H1 (cell line): ENCODE measurements at regions not wholly inside any gene's neighbourhood (a gene's known extent, or its start where the extent isn't known, plus 50 kb on each side); places are given as distances from the start of the nearest gene placed in this dataset.

Experiments
- CTCF ChIA-PET: fragments of 300-600 bp; sonication (Branson Sonifier 250); formaldehyde crosslinking; loops from one replicate; lab custom pipeline; 2021; ENCODE audit not compliant: partially characterized antibody; lab: Charles Lee
- POLR2A ChIA-PET: fragments of 300-600 bp; sonication (Branson Sonifier 250); formaldehyde crosslinking; loops from one replicate; lab custom pipeline; 2021; ENCODE audit warnings: inconsistent platforms; ENCODE audit not compliant: partially characterized antibody; lab: Charles Lee
- DNase-seq, 2 experiments: peaks; one replicate each; pipeline versions ENCODE4 v3.0.0 to v3.0.0-alpha.2; 2010 to 2022; ENCODE audit warnings: low spot score in 2 of 2, low read depth in 1 of 2, mixed read lengths in 1 of 2
- FAIRE-seq: peaks from 2 replicates; lab custom pipeline; 2011; peaks lifted over from hg19 to GRCh38; lab: Jason Lieb, UNC
- H2AFZ ChIP-seq: 2 replicates; pipeline ENCODE4 v1.8.1; 2012; ENCODE audit warnings: low read length, inconsistent platforms
- H2AK5ac ChIP-seq: 2 replicates; pipeline ENCODE4 v1.6.1; 2013; ENCODE audit warnings: low read depth, low read length
- H2BK120ac ChIP-seq: replicated peaks from 2 replicates; pipeline ENCODE3; 2013; ENCODE audit warnings: low read depth, low read length, inconsistent platforms
- H2BK12ac ChIP-seq: 2 replicates; pipeline ENCODE4 v1.6.1; 2013; ENCODE audit warnings: low read depth, low read length
- H2BK15ac ChIP-seq: 2 replicates; pipeline ENCODE4 v1.6.1; 2013; ENCODE audit warnings: low read length
- H2BK20ac ChIP-seq: 2 replicates; pipeline ENCODE4 v1.6.1; 2013; ENCODE audit warnings: low read length
- H2BK5ac ChIP-seq: 2 replicates; pipeline ENCODE4 v1.6.1; 2013; ENCODE audit warnings: low read depth, low read length
- H3K14ac ChIP-seq: 2 replicates; pipeline ENCODE4 v1.6.1; 2013; ENCODE audit warnings: inconsistent platforms; ENCODE audit not compliant: insufficient read length
- H3K18ac ChIP-seq: 2 replicates; pipeline ENCODE4 v1.6.1; 2013; ENCODE audit warnings: low read length; ENCODE audit errors: extremely low read depth
- H3K23ac ChIP-seq: 2 replicates; pipeline ENCODE4 v1.6.1; 2013; ENCODE audit warnings: inconsistent platforms; ENCODE audit not compliant: insufficient read length
- H3K23me2 ChIP-seq: 2 replicates; pipeline ENCODE4 v1.6.1; 2013; ENCODE audit warnings: low read depth, low read length
- H3K27ac ChIP-seq: 2 replicates; pipeline ENCODE4 v1.6.1; 2011; ENCODE audit warnings: low read depth, low read length, inconsistent platforms
- H3K27me3 ChIP-seq, 4 experiments: replicated peaks in 1 of 4; 1 replicate in 1 of 4; 2 replicates in 3 of 4; pipeline versions ENCODE4 v1.6.1 to v1.8.1; 2011 to 2013; ENCODE audit warnings: low read length in 3 of 4, mild to moderate bottlenecking in 3 of 4, inconsistent platforms in 2 of 4, mixed read lengths in 2 of 4, moderate library complexity in 1 of 4; ENCODE audit not compliant: control insufficient read depth in 3 of 4, insufficient read depth in 3 of 4; ENCODE audit errors: extremely low read depth in 1 of 4
- H3K36me3 ChIP-seq, 4 experiments: 2 replicates each; pipeline versions ENCODE4 v1.6.1 to v1.8.1; 2011 to 2013; ENCODE audit warnings: mild to moderate bottlenecking in 4 of 4, low read length in 3 of 4, moderate library complexity in 2 of 4, control low read depth in 1 of 4, inconsistent platforms in 1 of 4; ENCODE audit not compliant: insufficient read depth in 4 of 4, control insufficient read depth in 2 of 4
- H3K4ac ChIP-seq: replicated peaks from 2 replicates; pipeline ENCODE3; 2013; ENCODE audit warnings: low read length, low read depth, mixed read lengths, inconsistent platforms; ENCODE audit not compliant: insufficient read length
- H3K4me1 ChIP-seq, 4 experiments: replicated peaks in 1 of 4; 1 replicate in 1 of 4; 2 replicates in 3 of 4; pipeline versions ENCODE4 v1.6.1 to v1.8.1; 2011 to 2013; ENCODE audit warnings: low read length in 3 of 4, inconsistent platforms in 2 of 4, mixed read lengths in 1 of 4; ENCODE audit not compliant: insufficient read depth in 4 of 4, control insufficient read depth in 3 of 4
- H3K4me2 ChIP-seq, 2 experiments: 2 replicates each; pipeline versions ENCODE4 v1.6.1 to v1.8.1; 2011 to 2013; ENCODE audit warnings: low read depth in 2 of 2, low read length in 2 of 2, control low read depth in 1 of 2, inconsistent platforms in 1 of 2, mild to moderate bottlenecking in 1 of 2; ENCODE audit not compliant: insufficient read depth in 1 of 2
- H3K4me3 ChIP-seq, 4 experiments: fragments of 200-600, 300-600 bp in 1 of 4; sonication (generic), shearing (Covaris generic), sonication (Bioruptor Twin) in 1 of 4; 2 replicates each; pipeline versions ENCODE4 v1.5.1 to v1.8.1; 2011 to 2016; ENCODE audit warnings: low read length in 4 of 4, low read depth in 3 of 4, control low read depth in 2 of 4, inconsistent platforms in 2 of 4, mild to moderate bottlenecking in 2 of 4, mixed read lengths in 1 of 4, moderate library complexity in 1 of 4; ENCODE audit not compliant: insufficient read depth in 2 of 4; ENCODE audit errors: extremely low read depth in 1 of 4
- H3K56ac ChIP-seq: replicated peaks from 2 replicates; pipeline ENCODE3; 2013; ENCODE audit warnings: low read depth, mild to moderate bottlenecking, mixed read lengths, low read length, inconsistent platforms; ENCODE audit not compliant: insufficient read length
- H3K79me1 ChIP-seq: 2 replicates; pipeline ENCODE4 v1.6.1; 2013; ENCODE audit warnings: low read depth, low read length, control low read depth
- H3K79me2 ChIP-seq, 2 experiments: 2 replicates each; pipeline versions ENCODE4 v1.6.1 to v1.8.1; 2012 to 2013; ENCODE audit warnings: low read length in 2 of 2, mild to moderate bottlenecking in 2 of 2, inconsistent platforms in 1 of 2; ENCODE audit not compliant: insufficient read depth in 2 of 2, control insufficient read depth in 1 of 2
- H3K9ac ChIP-seq, 4 experiments: replicated peaks in 1 of 4; 1 replicate in 1 of 4; 2 replicates in 3 of 4; pipeline versions ENCODE4 v1.6.1 to v1.8.1; 2011 to 2013; ENCODE audit warnings: low read depth in 3 of 4, low read length in 3 of 4, control low read depth in 2 of 4, mild to moderate bottlenecking in 2 of 4, moderate library complexity in 2 of 4, inconsistent platforms in 1 of 4; ENCODE audit errors: extremely low read depth in 1 of 4
- H3K9me3 ChIP-seq, 2 experiments: 2 replicates each; pipeline versions ENCODE4 v1.6.1 to v1.8.1; 2012 to 2013; ENCODE audit warnings: mild to moderate bottlenecking in 2 of 2, moderate library complexity in 2 of 2, control low read depth in 1 of 2, inconsistent platforms in 1 of 2, low read depth in 1 of 2, low read length in 1 of 2, mixed read lengths in 1 of 2; ENCODE audit not compliant: insufficient read depth in 2 of 2
- H4K20me1 ChIP-seq, 2 experiments: replicated peaks in 1 of 2; 2 replicates each; pipeline versions ENCODE3 to v1.8.1; 2011 to 2013; ENCODE audit warnings: inconsistent platforms in 2 of 2, low read length in 2 of 2, mild to moderate bottlenecking in 1 of 2; ENCODE audit not compliant: insufficient read depth in 2 of 2, control insufficient read depth in 1 of 2
- H4K5ac ChIP-seq: 2 replicates; pipeline ENCODE4 v1.6.1; 2013; ENCODE audit warnings: low read length, low read depth, mixed read lengths, inconsistent platforms; ENCODE audit not compliant: insufficient read length
- H4K8ac ChIP-seq: 2 replicates; pipeline ENCODE4 v1.8.0; 2013; ENCODE audit warnings: mild to moderate bottlenecking, moderate library complexity, low read length, inconsistent platforms; ENCODE audit not compliant: insufficient read depth; ENCODE audit errors: extremely low read depth
- H4K91ac ChIP-seq: replicated peaks from 2 replicates; pipeline ENCODE3; 2013; ENCODE audit warnings: low read length, mixed read lengths, inconsistent platforms; ENCODE audit not compliant: insufficient read length
- ASH2L ChIP-seq: fragments of 200-600, 300-600 bp; sonication (generic); IDR thresholded peaks from one replicate; pipeline ENCODE4 v1.7.1; 2017; ENCODE audit warnings: low read length
- CREB1 ChIP-seq: IDR thresholded peaks from 2 replicates; pipeline ENCODE4 v1.6.1; 2012; ENCODE audit warnings: inconsistent platforms
- FOSL1 ChIP-seq: IDR thresholded peaks from 2 replicates; pipeline ENCODE4 v1.6.1; 2011; ENCODE audit warnings: mild to moderate bottlenecking, low read depth, low read length, moderate library complexity; ENCODE audit not compliant: insufficient read depth
- MAFK ChIP-seq: IDR thresholded peaks from 2 replicates; pipeline ENCODE4 v1.6.1; 2012; ENCODE audit warnings: low read depth, mild to moderate bottlenecking, improper control_type of control experiment, low read length
- POLR2AphosphoS5 ChIP-seq: IDR thresholded peaks from 2 replicates; pipeline ENCODE4 v1.6.1; 2011; ENCODE audit warnings: low read depth, low read length
- SP1 ChIP-seq: IDR thresholded peaks from 2 replicates; pipeline ENCODE4 v1.6.1; 2011; ENCODE audit warnings: low read depth, low read length
- WGBS, 2 experiments: shearing (Covaris generic) in 1 of 2; methylation state at CpG; one replicate each; pipeline versions ENCODE4 v1.1.6 to v1.1.7; 2013 to 2015; ENCODE audit warnings: low lambda C conversion rate in 2 of 2, mixed read lengths in 2 of 2, inconsistent platforms in 1 of 2, low coverage in 1 of 2, missing lambda C conversion rate in 1 of 2; ENCODE audit not compliant: insufficient replicate concordance in 2 of 2, insufficient coverage in 1 of 2, insufficient read length in 1 of 2; ENCODE audit errors: extremely low coverage in 1 of 2, missing lambda C conversion rate in 1 of 2; 5-methylcytosine and 5-hydroxymethylcytosine counted together

DNA sequence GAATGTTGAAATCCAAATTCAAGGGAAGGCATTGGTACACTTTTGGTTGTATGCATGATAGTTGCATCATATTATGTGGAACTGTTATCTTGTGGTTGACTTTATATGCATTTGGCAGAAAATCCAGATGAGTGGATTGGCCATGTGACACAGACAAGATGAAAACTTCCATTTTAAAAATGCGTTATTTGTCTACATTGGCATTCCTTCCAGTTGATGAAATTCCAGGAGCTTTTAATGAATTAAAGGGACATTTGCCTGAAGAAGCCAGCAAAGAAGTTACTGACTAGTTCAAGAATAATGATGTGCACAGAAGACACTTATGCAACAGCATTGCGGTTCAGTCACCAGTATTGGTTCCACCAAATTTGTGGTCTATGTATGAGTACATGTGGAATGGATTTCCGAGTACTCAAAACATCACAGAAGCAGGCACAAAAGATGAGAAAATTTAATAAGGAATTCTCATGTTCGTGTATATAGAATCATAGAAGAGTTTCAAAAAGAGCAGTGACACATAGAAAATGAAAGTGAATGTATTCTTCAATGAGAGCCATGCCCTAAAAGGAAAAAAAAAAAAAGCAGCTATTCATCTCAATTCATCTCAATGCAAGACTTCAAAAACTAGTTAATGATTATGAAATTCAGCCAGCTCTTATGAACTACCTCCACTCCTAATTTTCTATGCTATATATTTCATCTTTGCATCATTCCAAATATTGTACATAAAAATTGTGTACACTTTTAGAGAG lies 232.1 kb downstream of the RBM43 start:
- no peak overlapping the region for H3K14ac ChIP-seq
- H3K9ac ChIP-seq, result no peak overlapping the region
- H4K20me1 ChIP-seq, result no peaks in the 10 kb centered on the region
- no peak overlapping the region for H3K4me3 ChIP-seq
- H2BK12ac ChIP-seq, result no peak overlapping the region
- no peak overlapping the region for H4K8ac ChIP-seq
- no peak overlapping the region for H3K23ac ChIP-seq
- DNase-seq (no peak), FAIRE-seq (no peak)
- H3K4me2 ChIP-seq, result no peak overlapping the region
- H3K27me3 ChIP-seq, result no peaks in the 10 kb centered on the region
- H2BK5ac ChIP-seq, result no peak overlapping the region
- no peak overlapping the region for H2AFZ ChIP-seq
- no peaks in the 10 kb centered on the region for H3K23me2 ChIP-seq
- H4K5ac ChIP-seq, result no peak overlapping the region
- POLR2A ChIA-PET, result no interaction called here
- TF ChIP-seq MAFK (no peak), POLR2AphosphoS5 (no peak), ASH2L (no peak), SP1 (no peak), FOSL1 (no peak), CREB1 (no peak)
- no peak overlapping the region for H2AK5ac ChIP-seq
- H3K4ac ChIP-seq, result no peak overlapping the region
- no peaks in the 10 kb centered on the region for H3K4me1 ChIP-seq
- H3K27ac ChIP-seq, result no peak overlapping the region
- H3K36me3 ChIP-seq, result no peaks in the 10 kb centered on the region
- CTCF ChIA-PET, result interaction anchor here (0.6 to 2.2 kb wide), 3 partner anchors 39 to 346 kb away, joined by 3 to 5 read pairs (median 3); no protein-coding TSS in a partner anchor
- H3K79me1 ChIP-seq, result no peaks in the 10 kb centered on the region
- no peak overlapping the region for H2BK20ac ChIP-seq
- no peak overlapping the region for H3K18ac ChIP-seq
- H2BK120ac ChIP-seq, result no peak overlapping the region
- H4K91ac ChIP-seq, result no peak overlapping the region
- H2BK15ac ChIP-seq, result no peak overlapping the region
- no peaks in the 10 kb centered on the region for H3K9me3 ChIP-seq
- H3K56ac ChIP-seq, result no peak overlapping the region
- 89% methylated on average over 4 of the region's 4 CpGs; no CpG with 5 or more reads in 1 of the 2 experiments for WGBS, 2 experiments
- H3K79me2 ChIP-seq, result no peaks in the 10 kb centered on the region
